NT2/D1 (cell line): ENCODE measurements at regions not wholly inside any gene's neighbourhood (a gene's known extent, or its start where the extent isn't known, plus 50 kb on each side); places are given as distances from the start of the nearest gene placed in this dataset.

Source experiments
- SUZ12 ChIP-seq: IDR thresholded peaks from 2 replicates; pipeline ENCODE4 v1.6.1; 2011; ENCODE audit not compliant: insufficient read length, insufficient read depth; ENCODE audit errors: extremely low read depth
- YY1 ChIP-seq: IDR thresholded peaks from 2 replicates; pipeline ENCODE4 v1.6.1; 2011; ENCODE audit not compliant: insufficient read length, insufficient read depth
- ZNF274 ChIP-seq: IDR thresholded peaks from 2 replicates; pipeline ENCODE4 v1.6.1; 2011; ENCODE audit warnings: mild to moderate bottlenecking, low read depth, low read length

- TF ChIP-seq YY1 (no peak), ZNF274 (no peak), SUZ12 (no peak)
Observed at GRCh38 chr6:78347191-78347916, 520.0 kb upstream of the IRAK1BP1 start.
